Left ventricle myocardium superior (tissue), 1 donor: ENCODE measurements at regions not wholly inside any gene's neighbourhood (a gene's known extent, or its start where the extent isn't known, plus 50 kb on each side); places are given as distances from the start of the nearest gene placed in this dataset.
A peak's percentile ranks its signal among the peaks of the same experiment; 100 is the strongest.

Experiments
- ATAC-seq: fragments of 200-7000 bp; cut with Tn5 transposase; one replicate; pipeline ENCODE4 v1.9.1; 2020; ENCODE audit warnings: mild to moderate bottlenecking, moderate library complexity
- DNase-seq: peaks from one replicate; pipeline ENCODE4 v3.0.0-alpha.2; 2020
- intact Hi-C: fragments of 100-400 bp; cut with micrococcal nuclease; formaldehyde crosslinking; loops from one replicate; pipeline ENCODE4 v1.11.0; 2022
- donor health status: DM: no; HTN: yes; CAD: no; lungs with severe emphysema.

DNA sequence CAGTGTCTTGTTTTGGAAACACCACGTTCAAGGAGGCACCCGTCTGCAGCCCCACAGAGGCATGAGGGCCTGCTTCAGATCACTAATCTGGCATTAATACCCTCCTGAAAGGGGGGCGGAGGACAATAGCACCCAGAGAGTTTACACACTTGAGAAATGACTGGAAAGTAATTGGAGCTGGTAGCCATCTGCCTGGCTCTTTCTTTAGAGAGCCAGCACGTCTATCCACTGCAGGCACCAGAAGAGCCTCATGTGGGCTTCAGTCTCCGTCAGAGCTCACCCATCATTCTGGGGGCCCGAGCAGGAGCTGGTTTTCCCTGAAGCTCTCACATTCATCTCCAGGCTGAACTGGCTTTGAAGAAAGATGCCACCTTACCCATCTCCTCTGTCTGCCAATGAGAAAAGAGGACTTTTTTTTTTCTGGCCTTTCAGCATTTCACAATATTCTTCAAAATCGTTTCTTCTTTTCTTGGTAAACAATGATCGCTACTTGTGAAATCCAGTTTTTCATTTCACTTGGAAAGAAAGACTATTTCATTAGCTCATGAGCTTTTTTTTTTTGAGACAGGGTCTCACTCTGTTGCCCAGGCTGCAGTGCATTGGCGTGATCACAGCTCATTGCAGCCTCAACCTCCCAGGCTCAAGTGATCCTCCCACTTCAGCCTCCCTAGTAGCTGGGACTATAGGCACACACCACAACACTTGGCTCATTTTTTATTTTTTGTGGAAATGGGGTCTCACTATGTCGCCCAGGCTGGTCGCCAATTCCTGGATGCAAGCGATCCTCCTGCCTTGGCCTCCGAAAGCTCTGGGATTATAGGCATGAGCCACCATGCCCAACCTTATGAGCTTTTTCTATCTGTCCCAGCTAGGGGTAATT lies 124.7 kb upstream of the ZNF217 start:
- DNase-seq (no peak), ATAC-seq (no peak)
- intact Hi-C loops = no loop called here

DNA sequence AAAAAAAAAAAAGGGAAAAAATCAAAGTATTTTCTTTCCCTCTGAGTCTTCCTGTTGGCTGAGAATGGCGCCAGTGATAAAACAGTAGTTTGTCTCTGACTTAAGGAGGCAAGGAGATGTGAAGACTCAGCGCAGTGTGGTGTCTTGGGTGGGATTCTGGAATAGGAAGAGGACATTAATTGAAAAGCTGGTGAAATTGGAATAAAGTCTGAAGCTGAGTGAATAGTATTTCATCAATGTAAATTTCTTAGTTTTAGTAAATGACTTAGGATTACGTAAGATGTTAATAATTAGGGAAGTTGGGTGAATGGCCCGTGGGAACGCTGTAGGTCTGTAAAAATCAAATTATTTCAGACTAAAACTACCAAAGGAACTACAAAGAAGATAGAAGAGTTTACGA lies 122.8 kb upstream of the ZNF217 start:
- DNase-seq (no peak), ATAC-seq (no peak)
- intact Hi-C loops = no loop called here

DNA sequence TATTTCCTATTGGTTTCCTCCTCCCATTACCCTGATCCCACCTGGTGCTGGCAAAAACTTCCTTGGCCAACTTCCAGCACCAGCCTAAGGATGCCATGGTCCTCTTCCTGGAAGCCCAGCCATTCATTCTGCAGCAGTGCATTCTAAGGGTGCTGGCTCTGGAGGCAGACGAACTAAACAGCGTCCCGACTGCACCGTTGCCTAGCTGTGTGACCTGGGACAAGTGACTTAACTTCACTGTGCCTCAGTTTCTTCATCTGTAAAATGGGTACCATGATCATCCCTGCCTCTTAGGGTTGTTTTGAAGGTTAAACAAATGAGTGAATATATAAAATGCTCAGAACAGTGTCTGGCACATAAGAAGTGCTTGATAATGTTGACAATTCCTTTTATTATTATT lies 120.9 kb upstream of the ZNF217 start:
- no peak for ATAC-seq
- intact Hi-C loops = no loop called here
- DNase-seq = no peak

DNA sequence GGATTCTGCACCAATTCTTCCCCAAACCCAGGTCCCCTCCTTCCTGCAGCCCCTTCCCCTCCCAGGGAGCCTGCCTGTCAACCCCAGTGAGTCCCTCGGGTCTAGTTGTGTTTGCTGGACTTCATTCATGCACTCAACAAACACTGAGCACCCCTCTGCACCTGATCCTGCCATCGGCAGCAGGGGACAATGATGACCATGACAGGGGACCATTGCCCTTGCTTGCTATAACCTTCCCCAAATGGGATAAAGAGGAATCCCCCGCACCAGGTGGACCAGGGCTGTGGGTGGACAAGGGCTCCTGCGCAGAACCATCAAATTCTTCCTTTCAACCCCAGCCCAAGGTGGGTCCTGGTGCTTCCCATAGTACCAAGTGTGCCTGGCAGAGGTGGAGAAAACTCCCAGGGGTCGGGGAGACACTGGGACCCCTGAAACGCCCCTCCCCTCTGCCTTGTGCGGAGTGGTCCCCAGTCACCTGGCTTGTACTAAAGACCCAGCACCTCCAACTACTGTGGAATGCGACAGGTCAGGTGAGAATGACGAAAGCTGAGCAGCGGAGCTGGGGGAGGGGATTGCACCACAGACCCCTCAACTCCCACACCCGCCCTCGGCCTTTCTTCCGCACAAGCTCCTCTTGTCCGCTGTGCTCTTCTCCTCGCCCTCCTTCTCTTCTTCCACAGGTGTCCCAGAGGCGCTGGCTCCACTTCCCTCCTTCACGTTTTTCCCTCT lies 119.9 kb upstream of the ZNF217 start:
- intact Hi-C loops = no loop called here
- ATAC-seq (no peak), DNase-seq (no peak)

- ATAC-seq = no peak
- intact Hi-C loops = no loop called here
These were observed 118.8 kb upstream of the ZNF217 start for GRCh38 chr20:53712212-53712977.

DNA sequence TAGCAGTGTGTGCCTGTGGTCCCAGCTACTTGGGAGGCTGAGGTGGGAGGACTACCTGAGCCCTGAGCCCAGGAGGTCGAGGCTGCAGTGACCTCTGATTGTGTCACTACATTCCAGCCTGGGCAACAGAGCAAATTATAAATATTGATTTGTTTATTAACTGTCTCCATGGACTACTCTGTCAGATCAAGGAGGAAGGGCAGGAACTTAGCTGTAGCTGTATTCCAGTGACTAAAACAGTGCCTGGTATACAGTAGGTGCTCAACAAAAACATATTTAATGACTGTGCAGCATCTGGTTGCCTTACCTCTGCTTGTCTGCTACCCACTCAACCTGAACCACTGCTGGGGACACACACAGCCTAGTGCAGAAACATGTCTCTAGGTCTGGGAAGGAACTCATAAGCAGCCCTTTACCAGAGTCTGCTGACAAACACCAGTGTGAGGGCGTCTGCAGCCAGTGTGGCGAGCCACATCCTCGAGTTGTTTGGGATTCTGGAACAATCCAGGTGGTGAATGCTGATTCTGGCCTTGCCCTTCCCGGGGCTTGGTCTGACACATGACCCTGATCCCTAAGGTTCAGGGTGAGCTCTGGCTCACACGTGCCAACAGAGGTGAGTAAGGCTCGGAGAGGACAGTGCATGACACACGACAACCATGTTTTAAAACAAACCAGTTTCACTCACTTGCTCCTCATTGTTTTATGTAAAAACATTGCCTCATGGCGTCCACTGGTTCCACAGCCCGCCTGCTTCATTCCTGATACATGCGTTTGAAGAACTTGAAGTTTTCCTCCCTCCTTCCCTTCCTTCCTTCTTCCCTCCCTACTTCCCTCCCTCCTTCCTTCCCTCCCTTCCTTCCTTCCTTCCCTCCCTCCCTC lies 117.9 kb upstream of the ZNF217 start:
- ATAC-seq (no peak), DNase-seq (no peak)
- intact Hi-C loops = no loop called here

More at GRCh38 chr20:53712212-53712977, 118.8 kb upstream of the ZNF217 start:
- DNase-seq = no peak

- ATAC-seq (no peak), DNase-seq (no peak)
- intact Hi-C loops = no loop called here
These were observed 114.7 kb upstream of the ZNF217 start for GRCh38 chr20:53708129-53708968.

- ATAC-seq (peak; percentile 63), DNase-seq (no peak)
- intact Hi-C loops = no loop called here
These were observed 113.9 kb upstream of the ZNF217 start for GRCh38 chr20:53707371-53708055.

DNA sequence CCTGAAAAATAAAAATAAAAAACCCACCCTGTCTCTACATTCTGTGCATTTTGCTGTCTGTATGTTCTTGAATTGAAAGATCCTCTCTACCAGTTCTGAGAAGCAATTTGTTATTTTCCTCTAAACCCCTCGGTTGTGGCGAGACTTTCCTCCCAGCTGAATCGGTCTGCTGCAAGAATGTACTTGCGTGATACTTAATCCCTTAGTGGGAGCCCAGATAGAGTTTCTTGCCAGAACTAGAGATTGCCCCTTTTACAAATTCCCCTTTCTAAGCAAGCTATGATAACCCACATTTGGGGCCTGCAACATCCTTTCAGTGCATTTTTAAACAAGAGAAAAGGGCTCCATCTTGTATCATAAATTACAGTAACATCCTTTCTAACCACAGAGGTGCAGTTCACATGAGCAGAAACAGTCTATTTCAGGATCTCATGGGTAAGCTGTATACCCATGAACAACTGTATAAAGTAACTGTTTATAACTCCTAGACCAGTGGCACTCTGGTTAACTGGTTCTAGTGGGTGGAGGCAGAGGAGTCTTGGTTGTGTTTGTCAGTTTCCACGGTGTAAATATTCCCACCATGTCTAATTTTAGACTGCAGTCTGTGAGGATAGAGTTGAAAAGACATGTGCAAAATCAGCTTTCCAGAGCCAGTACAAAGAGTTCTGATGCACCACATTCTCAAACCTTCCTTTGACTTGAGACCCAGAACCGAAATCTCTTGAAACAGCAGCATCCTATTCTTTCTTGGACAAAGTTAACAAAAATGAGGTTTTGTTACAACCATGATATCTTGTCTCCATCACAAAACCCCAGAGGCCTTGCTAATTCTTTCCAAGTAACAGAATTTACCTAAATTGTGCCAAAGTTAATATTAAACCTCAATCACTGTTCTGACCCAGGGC lies 113.1 kb upstream of the ZNF217 start:
- ATAC-seq = peak; percentile 41
- intact Hi-C loops = no loop called here
- DNase-seq = no peak

DNA sequence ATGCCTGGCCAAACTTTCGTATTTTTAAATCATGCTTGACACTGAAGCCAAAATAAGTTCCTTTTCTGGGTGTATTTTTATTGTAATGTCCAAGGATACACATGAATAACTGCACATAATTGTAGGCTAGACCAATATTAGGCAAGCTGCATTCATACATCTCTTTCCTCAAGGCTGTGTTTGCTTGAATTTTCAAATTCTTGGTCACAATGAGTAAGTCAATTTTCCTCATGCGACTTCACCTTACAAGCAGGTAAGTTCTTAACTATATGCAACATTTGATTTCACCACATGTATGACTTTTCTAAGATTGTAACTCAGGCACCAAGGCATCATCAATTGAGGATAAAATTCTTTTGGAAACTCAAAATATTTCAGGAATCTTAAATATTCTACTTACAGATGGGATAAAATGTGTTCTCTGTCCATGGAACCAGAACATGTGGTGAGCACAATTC lies 112.4 kb upstream of the ZNF217 start:
- no peak for DNase-seq
- intact Hi-C loops = no loop called here
- ATAC-seq = no peak

GRCh38 chr20:53702617-53703016 lies 109.0 kb upstream of the ZNF217 start:
- DNase-seq (no peak), ATAC-seq (no peak)
- intact Hi-C loops = no loop called here

GRCh38 chr20:53699906-53700305 lies 106.3 kb upstream of the ZNF217 start:
- ATAC-seq = no peak
- no peak for DNase-seq
- intact Hi-C loops = no loop called here

DNA sequence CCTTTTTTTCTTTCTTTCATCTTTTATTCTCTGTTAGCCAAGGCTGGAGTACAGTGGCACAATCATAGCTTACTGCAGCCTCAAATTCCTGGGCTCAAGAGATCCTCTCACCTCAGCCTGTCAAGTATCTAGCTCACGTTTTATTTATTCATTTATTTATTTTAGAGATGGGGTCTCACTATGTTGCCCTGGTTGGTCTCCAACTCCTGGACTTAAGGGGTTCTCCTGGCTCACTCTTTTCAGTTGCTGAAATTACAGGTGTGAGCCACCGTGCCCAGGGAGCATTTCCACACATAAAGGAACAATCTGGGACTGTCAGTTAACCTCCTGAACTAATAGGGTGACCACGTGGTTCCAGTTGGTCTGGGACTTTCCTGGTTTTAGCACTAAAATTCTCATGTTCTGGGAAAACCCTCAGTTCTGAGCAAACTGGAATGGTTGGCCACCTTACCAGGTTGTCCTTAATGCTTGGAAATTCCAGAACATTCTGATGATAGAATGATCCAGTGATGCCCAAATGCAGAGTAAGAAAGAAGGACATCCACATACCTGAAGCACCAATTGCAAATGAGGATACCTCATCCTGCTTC lies 105.5 kb upstream of the ZNF217 start:
- no peak for ATAC-seq
- no peak for DNase-seq
- intact Hi-C loops = no loop called here

GRCh38 chr20:53698371-53698978 lies 104.8 kb upstream of the ZNF217 start:
- ATAC-seq (no peak), DNase-seq (no peak)
- intact Hi-C loops = no loop called here

- ATAC-seq = no peak
- no peak for DNase-seq
- intact Hi-C loops = no loop called here
These were observed 102.3 kb upstream of the ZNF217 start for GRCh38 chr20:53695797-53696527.
